Coronary artery (tissue), 2 donors: ENCODE measurements at regions not wholly inside any gene's neighbourhood (a gene's known extent, or its start where the extent isn't known, plus 50 kb on each side); places are given as distances from the start of the nearest gene placed in this dataset.

ENCODE experiments used
- DNase-seq: peaks from one replicate; pipeline ENCODE4 v3.0.0-alpha.2; 2017; ENCODE audit warnings: low spot score
- H3K27ac ChIP-seq, 2 donors: fragments of 200-600 bp; sonication (generic); one replicate each; pipeline ENCODE4 v1.5.1; 2016 to 2019
- H3K4me3 ChIP-seq: fragments of 200-600 bp; sonication (generic); 2 replicates; pipeline ENCODE4 v1.5.1; 2016; ENCODE audit warnings: mild to moderate bottlenecking, moderate library complexity
- TF ChIP-seq, protein P1 (sequence below): fragments of 200-600 bp; sonication (generic); IDR thresholded peaks from one replicate; pipeline ENCODE4 v1.5.1; 2019; ENCODE audit warnings: antibody characterized with exemption

- no peak for DNase-seq
- Histone ChIP-seq H3K4me3 (no peak overlapping the region), H3K27ac (no peak overlapping the region)
- TF ChIP-seq, protein P1, sequence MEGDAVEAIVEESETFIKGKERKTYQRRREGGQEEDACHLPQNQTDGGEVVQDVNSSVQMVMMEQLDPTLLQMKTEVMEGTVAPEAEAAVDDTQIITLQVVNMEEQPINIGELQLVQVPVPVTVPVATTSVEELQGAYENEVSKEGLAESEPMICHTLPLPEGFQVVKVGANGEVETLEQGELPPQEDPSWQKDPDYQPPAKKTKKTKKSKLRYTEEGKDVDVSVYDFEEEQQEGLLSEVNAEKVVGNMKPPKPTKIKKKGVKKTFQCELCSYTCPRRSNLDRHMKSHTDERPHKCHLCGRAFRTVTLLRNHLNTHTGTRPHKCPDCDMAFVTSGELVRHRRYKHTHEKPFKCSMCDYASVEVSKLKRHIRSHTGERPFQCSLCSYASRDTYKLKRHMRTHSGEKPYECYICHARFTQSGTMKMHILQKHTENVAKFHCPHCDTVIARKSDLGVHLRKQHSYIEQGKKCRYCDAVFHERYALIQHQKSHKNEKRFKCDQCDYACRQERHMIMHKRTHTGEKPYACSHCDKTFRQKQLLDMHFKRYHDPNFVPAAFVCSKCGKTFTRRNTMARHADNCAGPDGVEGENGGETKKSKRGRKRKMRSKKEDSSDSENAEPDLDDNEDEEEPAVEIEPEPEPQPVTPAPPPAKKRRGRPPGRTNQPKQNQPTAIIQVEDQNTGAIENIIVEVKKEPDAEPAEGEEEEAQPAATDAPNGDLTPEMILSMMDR, result no peak
These were observed 132.8 kb upstream of the MGMT start for GRCh38 chr10:129334266-129334665.

GRCh38 chr10:129335396-129335795, 131.6 kb upstream of the MGMT start:
- no peak overlapping the region for H3K27ac ChIP-seq
- DNase-seq, result no peak
- TF ChIP-seq, protein P1, result no peak
- H3K4me3 ChIP-seq, result no peak overlapping the region

DNA sequence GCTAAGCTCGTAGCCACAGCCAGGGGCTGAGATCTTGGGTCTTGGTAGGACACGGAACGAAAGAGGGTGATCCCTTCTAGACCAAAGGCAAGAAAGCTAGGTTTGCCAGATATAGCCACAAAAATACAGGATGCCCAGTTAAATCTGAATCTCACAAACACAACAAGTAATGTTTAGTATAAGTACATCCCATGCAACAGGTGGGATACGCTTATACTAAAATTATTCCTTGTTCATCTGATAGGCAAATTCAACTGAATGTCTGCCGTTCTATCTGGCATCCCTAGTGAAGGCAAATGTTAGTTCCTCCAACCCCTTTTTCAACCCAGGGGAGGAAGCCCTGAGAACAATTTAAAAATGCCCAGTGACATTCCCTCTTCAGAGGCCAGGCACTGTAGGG, 131.1 kb upstream of the MGMT start:
- DNase-seq, result no peak
- no peak overlapping the region for H3K4me3 ChIP-seq
- TF ChIP-seq, protein P1, result no peak
- H3K27ac ChIP-seq, result no peak overlapping the region

DNA sequence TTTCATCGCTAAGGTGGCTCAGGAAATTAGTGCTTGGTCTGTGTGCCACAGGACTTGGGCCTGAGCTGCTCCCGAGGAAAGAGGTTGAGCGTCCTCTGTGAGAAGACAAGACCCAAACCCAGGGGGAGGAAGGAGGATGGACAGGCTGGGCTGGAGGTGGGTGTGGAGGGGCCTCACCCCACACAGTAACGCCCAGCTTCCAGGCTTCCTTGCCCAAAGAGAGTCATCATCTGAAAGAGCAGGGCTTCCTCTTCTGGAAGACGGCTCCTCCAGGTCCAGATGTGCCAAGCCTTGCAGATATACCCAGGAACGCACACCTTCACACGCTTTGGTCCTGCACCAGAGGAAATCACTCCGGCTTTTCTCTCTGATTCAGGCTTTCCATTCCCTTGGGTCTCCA, 127.8 kb upstream of the MGMT start:
- no peak for DNase-seq
- Histone ChIP-seq H3K27ac (no peak overlapping the region), H3K4me3 (no peak overlapping the region)
- TF ChIP-seq, protein P1, result no peak

DNA sequence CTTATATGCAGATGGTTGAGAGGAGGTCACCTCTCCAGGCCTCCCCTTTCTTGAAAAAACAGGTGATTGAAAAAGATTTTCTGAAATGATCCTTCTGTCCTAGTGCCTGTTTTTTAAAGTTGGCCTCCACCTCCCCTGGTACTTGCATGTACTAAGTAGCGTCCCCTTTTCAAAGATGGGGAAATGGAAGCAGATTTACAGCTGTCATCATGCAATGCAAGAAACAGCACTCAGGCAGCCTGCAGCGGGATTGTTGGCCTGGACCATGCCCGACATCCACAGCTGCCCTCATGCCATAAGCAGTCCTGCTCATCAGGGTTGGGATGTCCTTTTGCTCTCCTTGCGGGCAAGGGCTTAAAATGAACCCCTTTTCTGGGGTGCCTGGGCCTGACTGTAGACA, 127.2 kb upstream of the MGMT start:
- DNase-seq, result no peak
- Histone ChIP-seq H3K4me3 (no peak overlapping the region), H3K27ac (no peak overlapping the region)
- TF ChIP-seq, protein P1, result no peak

DNA sequence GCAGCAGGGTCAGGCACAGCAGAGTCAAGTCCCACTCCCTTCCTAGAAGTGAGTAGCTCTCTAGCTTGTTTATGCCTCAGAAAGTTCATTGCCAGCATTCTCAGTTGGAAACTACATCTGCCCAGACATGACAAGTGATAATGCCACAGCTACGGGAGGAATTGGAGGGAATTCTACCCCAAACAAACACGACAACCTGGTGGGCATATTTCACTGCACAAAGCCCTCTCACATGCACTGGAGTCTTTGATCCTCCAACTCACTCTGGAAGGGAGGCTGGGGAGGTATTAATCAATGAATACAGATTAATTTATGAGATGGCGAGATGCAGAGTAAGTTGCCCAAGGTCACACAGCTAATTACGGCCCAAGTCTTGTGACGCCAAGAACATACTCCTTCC, 126.0 kb upstream of the MGMT start:
- H3K27ac ChIP-seq, result no peak overlapping the region
- no peak overlapping the region for H3K4me3 ChIP-seq
- no peak for DNase-seq
- TF ChIP-seq, protein P1, result no peak

DNA sequence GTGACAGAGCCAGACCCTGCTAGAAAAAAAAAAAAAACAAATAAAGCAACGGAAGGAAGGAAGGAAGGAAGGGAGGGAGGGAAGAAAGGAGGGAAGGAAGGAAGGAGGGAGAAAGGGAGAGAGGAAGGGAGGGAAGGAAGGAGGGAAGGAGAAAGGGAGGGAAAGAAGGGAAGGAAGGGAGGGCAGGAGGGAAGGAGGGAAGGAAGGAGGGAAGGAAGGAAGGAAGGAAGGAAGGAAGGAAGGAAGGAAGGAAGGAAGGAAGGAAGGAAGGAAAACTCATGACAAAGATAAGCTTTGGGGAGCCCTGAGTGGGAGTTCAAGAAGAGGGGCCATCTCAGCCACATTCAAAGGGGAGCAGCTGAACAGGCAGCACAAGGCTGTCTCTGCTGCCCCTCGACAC, 124.7 kb upstream of the MGMT start:
- Histone ChIP-seq H3K4me3 (no peak overlapping the region), H3K27ac (no peak overlapping the region)
- no peak for DNase-seq
- TF ChIP-seq, protein P1, result no peak
